Aorta (tissue), 5 donors: ENCODE measurements at regions not wholly inside any gene's neighbourhood (a gene's known extent, or its start where the extent isn't known, plus 50 kb on each side); places are given as distances from the start of the nearest gene placed in this dataset.
"Not testable (repeated sequence)": the region's sequence is repeated elsewhere in the genome, so short reads cannot be mapped to it uniquely, and the experiment has no call there.

Experiments
- ATAC-seq: fragments of 200-7000 bp; cut with Tn5 transposase; one replicate; pipeline ENCODE4 v1.9.1; 2022; ENCODE audit warnings: moderate library complexity; ENCODE audit not compliant: low FRiP score
- DNase-seq, 2 donors: peaks; one replicate each; pipeline ENCODE4 v3.0.0-alpha.2; 2020
- H3K27ac ChIP-seq, 2 donors: one replicate each; pipeline ENCODE4 v1.5.1; 2013; ENCODE audit warnings: low read length in 2 of 2, mild to moderate bottlenecking in 2 of 2, moderate library complexity in 2 of 2, control low read depth in 1 of 2, inconsistent platforms in 1 of 2, low read depth in 1 of 2
- H3K27me3 ChIP-seq, 2 donors: one replicate each; pipeline ENCODE4 v1.6.1; 2013; ENCODE audit warnings: control low read depth in 1 of 2, low read length in 1 of 2, mild to moderate bottlenecking in 1 of 2, moderate library complexity in 1 of 2; ENCODE audit not compliant: insufficient read depth in 2 of 2, control insufficient read depth in 1 of 2
- H3K36me3 ChIP-seq, 2 donors: one replicate each; pipeline ENCODE4 v1.6.1; 2013; ENCODE audit warnings: control low read depth in 1 of 2, low read length in 1 of 2, mild to moderate bottlenecking in 1 of 2; ENCODE audit not compliant: insufficient read depth in 2 of 2, control insufficient read depth in 1 of 2
- H3K4me1 ChIP-seq, 2 donors: one replicate each; pipeline ENCODE4 v1.6.1; 2013; ENCODE audit warnings: low read length in 2 of 2, control low read depth in 1 of 2, mild to moderate bottlenecking in 1 of 2, moderate library complexity in 1 of 2; ENCODE audit not compliant: insufficient read depth in 2 of 2, control insufficient read depth in 1 of 2
- H3K4me3 ChIP-seq, 2 donors: one replicate each; pipeline ENCODE4 v1.5.1; 2013; ENCODE audit warnings: low read length in 2 of 2, control low read depth in 1 of 2, mild to moderate bottlenecking in 1 of 2
- H3K9me3 ChIP-seq: one replicate; pipeline ENCODE4 v1.6.1; 2013; ENCODE audit warnings: mild to moderate bottlenecking, low read length; ENCODE audit not compliant: control insufficient read depth
- WGBS, 2 donors: extraction: QIAGEN DNeasy Blood & Tissue Kit; methylation state at CpG; one replicate each; pipeline ENCODE4 v1.1.7; 2013; 5-methylcytosine and 5-hydroxymethylcytosine counted together
- intact Hi-C, 2 donors: fragments of 100-400 bp; cut with DNase I; formaldehyde crosslinking; loops; one replicate each; pipeline versions ENCODE4 v1.14.2 to v1.15.0; 2022
- donor health status: healthy with polysubstance abuse.
- donor health status: Bipolar disorder and iron deficiency.
- donor health status: DM: no; HTN: no; CAD: no.
- donor health status: DM: no; HTN: no; CAD: no.
- donor health status: DM: yes; HTN: yes; CAD: no.

DNA sequence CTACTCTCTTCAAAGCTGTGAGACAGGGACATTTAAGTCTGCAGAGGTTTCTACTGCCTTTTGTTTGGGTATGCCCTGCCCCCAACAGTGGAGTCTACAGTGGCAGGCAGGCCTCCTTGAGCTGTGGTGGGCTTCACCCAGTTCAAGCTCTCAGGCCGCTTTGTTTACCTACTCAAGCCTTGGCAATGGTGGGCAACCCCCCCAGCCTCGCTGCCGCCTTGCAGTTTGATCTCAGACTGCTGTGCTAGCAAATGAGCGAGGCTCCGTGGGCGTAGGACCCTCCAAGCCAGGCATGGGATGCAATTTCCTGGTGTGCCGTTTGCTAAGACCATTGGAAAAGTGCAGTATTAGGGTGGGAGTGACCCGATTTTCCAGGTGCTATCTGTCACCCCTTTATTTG lies 310.5 kb upstream of the CFAP20DC start:
- H3K36me3 ChIP-seq, H3K27ac ChIP-seq, intact Hi-C loops, H3K9me3 ChIP-seq, H3K27me3 ChIP-seq, ATAC-seq, H3K4me1 ChIP-seq, DNase-seq, H3K4me3 ChIP-seq: not testable (repeated sequence)
- WGBS, 2 donors = 83 to 90% methylated on average over 8 of the region's 8 CpGs

DNA sequence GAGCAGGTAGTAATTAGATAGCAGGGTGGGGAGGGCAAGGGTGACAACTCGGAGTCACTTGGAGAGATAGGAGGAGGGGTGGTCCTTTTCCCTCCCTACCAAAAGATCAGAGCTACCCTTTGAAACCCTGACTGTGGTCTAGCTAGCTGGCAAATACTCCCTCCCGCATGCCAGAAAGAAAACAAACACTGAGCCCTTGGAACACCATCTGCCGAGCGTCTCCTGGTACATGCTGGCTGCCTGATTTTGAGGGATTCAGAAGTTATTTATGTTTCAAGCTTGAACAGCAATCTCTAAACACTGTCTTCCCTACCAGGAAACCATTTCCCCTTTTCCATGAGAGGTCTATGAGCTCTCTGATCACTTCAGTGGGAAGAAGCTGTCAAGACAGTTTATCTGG lies 291.6 kb upstream of the CFAP20DC start:
- ATAC-seq (no peak), DNase-seq (no peak)
- no peaks in the 10 kb centered on the region for H3K27me3 ChIP-seq
- 10 to 29% methylated on average over 4 of the region's 4 CpGs for WGBS, 2 donors
- H3K4me1 ChIP-seq = no peaks in the 10 kb centered on the region
- no peak overlapping the region for H3K27ac ChIP-seq
- intact Hi-C loops = no loop called here
- no peak overlapping the region for H3K4me3 ChIP-seq
- peaks cover 2% of the 10 kb centered on the region for H3K9me3 ChIP-seq
- H3K36me3 ChIP-seq = no peaks in the 10 kb centered on the region

DNA sequence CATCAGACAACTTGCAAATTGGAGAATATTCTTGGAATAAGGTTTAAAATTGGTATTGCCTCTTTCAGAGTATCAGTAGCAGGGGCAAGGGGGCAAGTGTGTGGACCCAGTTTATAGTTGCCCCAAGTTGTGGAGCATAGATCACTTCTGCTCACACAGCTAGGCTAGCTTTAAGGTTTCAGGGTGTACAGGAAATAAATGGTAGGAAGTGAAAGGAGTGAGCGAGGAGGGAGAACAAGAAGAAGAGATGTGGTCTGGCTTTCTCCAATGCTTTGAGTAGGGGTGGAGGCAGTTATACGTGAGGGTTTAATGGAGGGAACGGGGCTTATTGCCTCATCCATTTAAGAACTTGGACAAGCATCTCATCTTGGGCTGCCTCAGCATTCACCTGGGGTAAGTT lies 290.0 kb upstream of the CFAP20DC start:
- no peak for DNase-seq
- intact Hi-C loops = no loop called here
- Histone ChIP-seq H3K27me3 (no peaks in the 10 kb centered on the region), H3K4me1 (no peaks in the 10 kb centered on the region), H3K9me3 (no peaks in the 10 kb centered on the region), H3K4me3 (no peak overlapping the region), H3K36me3 (no peaks in the 10 kb centered on the region), H3K27ac (no peak overlapping the region)
- WGBS, 2 donors = 85 to 86% methylated on average over 3 of the region's 3 CpGs
- ATAC-seq = no peak

DNA sequence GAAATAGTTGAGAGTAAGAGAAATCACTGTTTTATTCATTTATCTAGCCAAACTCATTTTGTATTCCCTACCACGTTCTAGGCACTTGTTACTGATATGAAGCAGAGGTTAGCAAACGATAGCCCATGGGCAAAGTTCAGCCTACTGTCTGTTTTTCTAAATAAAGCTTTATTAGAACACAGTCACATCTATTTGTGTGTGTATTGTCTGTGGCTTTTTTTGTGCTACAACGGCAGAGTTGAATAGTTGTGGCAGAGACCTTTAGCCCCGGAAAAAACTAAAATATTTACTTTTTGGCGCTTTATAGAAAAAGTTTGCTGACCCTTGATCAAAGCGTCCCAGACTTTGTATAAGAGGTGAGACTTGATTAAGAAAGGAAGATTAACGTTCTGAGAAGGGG lies 289.1 kb upstream of the CFAP20DC start:
- Histone ChIP-seq H3K4me1 (no peaks in the 10 kb centered on the region), H3K4me3 (no peak overlapping the region), H3K27ac (no peak overlapping the region), H3K27me3 (no peaks in the 10 kb centered on the region), H3K9me3 (peaks cover 1% of the 10 kb centered on the region), H3K36me3 (no peaks in the 10 kb centered on the region)
- ATAC-seq (no peak), DNase-seq (no peak)
- intact Hi-C loops = no loop called here
- 45 to 54% methylated on average over 7 of the region's 7 CpGs for WGBS, 2 donors

DNA sequence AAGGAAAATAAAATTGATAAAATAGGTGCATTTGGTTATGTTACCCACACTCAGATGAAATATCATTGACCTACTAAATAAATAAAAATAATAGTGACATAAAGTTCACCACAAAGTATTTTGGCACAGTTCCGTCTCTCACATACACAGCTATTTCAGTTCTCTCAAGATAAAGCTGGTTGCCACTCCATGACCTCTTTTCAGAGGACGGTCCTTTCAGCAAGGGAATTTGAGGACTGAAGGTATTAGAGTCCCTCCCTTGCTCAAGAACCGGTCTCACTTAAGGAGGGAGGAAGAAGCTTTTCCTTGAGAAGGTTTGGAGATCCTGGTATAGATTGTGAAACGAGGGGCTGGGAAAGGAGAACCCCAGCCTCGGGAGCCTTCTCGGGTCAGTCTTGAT lies 285.5 kb upstream of the CFAP20DC start:
- DNase-seq (no peak), ATAC-seq (no peak)
- no peak overlapping the region for H3K27ac ChIP-seq
- intact Hi-C loops = no loop called here
- H3K9me3 ChIP-seq = peaks cover 1% of the 10 kb centered on the region
- no peak overlapping the region for H3K4me3 ChIP-seq
- H3K27me3 ChIP-seq = no peaks in the 10 kb centered on the region
- H3K4me1 ChIP-seq = no peaks in the 10 kb centered on the region
- WGBS, 2 donors = 56 to 70% methylated on average over 6 of the region's 6 CpGs
- no peaks in the 10 kb centered on the region for H3K36me3 ChIP-seq

DNA sequence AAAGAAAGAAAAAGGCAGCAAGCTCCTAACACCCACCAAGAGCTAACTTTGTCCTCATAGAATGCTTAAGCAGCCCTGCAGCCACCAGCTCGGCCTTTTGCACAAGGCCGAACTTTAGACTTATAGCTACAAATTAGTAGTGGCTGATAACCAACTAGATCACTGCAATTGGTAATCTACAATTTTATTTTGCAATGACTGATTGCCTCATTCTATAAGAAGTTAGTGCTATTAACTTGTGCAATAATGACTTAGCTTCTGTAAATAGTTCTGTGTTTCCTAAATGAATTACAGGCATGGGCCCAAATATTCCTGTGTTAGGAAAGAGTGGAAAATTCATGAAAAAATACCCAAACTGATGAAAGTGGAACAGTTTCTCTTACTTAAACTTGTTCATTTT lies 284.8 kb upstream of the CFAP20DC start:
- Histone ChIP-seq H3K4me1 (no peaks in the 10 kb centered on the region), H3K27ac (no peak overlapping the region), H3K27me3 (no peaks in the 10 kb centered on the region), H3K4me3 (no peak overlapping the region), H3K9me3 (peaks cover 1% of the 10 kb centered on the region), H3K36me3 (no peaks in the 10 kb centered on the region)
- DNase-seq (no peak), ATAC-seq (no peak)
- intact Hi-C loops = no loop called here
- whole genome bisulfite sequencing, 2 donors = 68 to 76% methylated on average over 2 of the region's 2 CpGs

DNA sequence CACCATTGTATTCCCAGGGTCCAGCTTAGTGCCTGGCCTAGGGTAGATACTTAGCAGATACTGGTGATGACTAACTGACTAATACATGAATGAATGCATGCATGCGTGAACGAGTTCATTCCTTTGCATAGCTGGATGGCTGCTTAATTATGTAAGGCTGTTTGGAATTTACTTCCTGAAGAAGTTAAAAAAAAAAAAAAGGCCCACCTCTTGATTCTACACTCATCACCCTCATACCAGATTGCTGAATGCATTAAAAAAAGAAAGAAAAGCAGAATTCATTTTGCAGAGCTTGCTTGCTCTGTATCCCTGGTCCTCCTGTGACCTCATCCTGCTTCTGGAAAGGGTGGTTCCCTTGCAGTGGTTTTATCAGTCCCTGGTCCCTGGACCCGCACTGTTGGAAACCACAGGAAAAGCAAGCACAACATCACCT lies 277.6 kb upstream of the CFAP20DC start:
- ATAC-seq = no peak
- intact Hi-C loops = no loop called here
- 78 to 81% methylated on average over 3 of the region's 3 CpGs for WGBS, 2 donors
- Histone ChIP-seq H3K9me3 (no peaks in the 10 kb centered on the region), H3K4me3 (no peak overlapping the region), H3K27me3 (no peaks in the 10 kb centered on the region), H3K4me1 (no peaks in the 10 kb centered on the region), H3K36me3 (no peaks in the 10 kb centered on the region), H3K27ac (no peak overlapping the region)
- DNase-seq = no peak

DNA sequence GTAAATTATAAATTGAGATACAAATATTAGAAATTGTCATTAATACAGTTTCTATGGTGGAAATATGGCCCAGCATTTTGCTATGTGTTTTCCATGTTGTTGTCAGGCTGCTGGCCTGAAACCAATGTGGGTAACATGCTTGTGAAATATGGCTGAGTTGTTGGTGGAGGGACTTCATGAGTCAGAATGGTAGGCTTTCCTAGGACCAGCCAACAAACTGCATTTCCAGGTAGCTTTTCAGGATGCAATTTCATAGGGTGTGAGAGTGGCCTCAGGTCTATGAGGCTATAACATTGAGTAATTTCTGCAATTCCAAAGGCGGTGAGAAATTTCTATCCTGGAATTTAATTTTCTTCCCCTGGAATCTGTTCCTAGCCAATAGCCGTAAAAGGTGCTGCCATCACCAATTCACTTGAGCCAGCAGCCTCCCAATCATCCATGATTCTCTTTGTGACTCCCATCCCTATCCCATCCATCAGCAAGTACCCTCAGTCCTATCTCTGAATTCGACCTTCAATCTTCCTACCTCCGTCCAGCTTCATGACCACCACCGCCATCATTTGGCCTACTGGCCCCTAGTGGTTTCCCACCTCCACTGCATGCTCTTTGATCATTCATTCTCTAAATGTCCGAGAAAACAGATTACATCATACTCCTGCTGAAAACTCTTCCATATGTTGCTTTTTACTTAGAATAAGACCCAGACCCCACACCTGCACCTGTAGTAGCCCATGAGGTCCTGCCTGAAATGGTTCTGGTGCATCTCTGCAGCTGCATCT lies 276.6 kb upstream of the CFAP20DC start:
- H3K36me3 ChIP-seq = no peaks in the 10 kb centered on the region
- H3K9me3 ChIP-seq = no peaks in the 10 kb centered on the region
- no peak for ATAC-seq
- H3K4me1 ChIP-seq = no peaks in the 10 kb centered on the region
- 86 to 88% methylated on average over 6 of the region's 6 CpGs for WGBS, 2 donors
- H3K27ac ChIP-seq = no peak overlapping the region
- no peak overlapping the region for H3K4me3 ChIP-seq
- intact Hi-C loops = no loop called here
- no peaks in the 10 kb centered on the region for H3K27me3 ChIP-seq
- no peak for DNase-seq

DNA sequence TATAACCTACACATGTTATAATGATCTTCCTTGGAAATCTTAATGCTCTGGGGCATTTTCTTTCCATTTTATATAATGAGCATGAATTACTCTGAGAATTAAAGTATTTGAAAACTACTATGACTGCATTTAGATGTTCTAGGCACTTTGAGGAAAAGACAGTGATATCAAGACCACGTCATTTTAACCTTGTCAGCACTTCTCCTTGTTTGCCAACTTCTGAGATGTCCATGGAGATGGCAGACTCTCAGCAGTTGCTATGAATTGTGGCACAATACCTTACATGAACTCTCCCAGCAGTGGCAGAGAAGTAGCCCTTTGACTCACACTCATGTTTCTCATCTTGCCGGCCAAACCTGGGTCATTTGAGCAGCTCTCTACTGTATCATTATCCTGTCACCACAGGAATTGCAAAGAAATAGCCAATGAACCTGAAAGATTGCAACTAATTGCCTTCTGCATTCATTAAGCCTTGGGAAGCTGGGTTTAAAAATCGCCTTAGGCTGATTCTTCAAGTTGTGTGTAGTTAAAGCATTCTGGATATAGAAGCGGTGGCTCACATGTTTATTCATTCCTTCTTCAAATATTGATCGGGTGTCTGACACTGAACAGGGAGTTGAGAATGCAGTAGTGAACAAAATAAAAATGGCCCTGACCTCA lies 272.2 kb upstream of the CFAP20DC start:
- Histone ChIP-seq H3K36me3 (no peaks in the 10 kb centered on the region), H3K9me3 (no peaks in the 10 kb centered on the region), H3K27me3 (no peaks in the 10 kb centered on the region), H3K4me3 (no peak overlapping the region), H3K4me1 (no peaks in the 10 kb centered on the region), H3K27ac (no peak overlapping the region)
- DNase-seq (no peak), ATAC-seq (no peak)
- intact Hi-C loops = no loop called here
- 86 to 91% methylated on average over 5 of the region's 5 CpGs for WGBS, 2 donors
